Liver (tissue), 8 donors: ENCODE measurements at regions not wholly inside any gene's neighbourhood (a gene's known extent, or its start where the extent isn't known, plus 50 kb on each side); places are given as distances from the start of the nearest gene placed in this dataset.

Source experiments
- DNase-seq: peaks from one replicate; pipeline ENCODE4 v3.0.0-alpha.2; 2017; ENCODE audit warnings: low spot score
- H3K27ac ChIP-seq, 2 donors: one replicate each; pipeline ENCODE4 v1.7.0; 2013; ENCODE audit warnings: inconsistent platforms in 2 of 2, low read length in 2 of 2, control low read depth in 1 of 2, low read depth in 1 of 2, mild to moderate bottlenecking in 1 of 2
- H3K27me3 ChIP-seq, 4 donors: one replicate each; pipeline versions ENCODE4 v1.6.1 to v1.7.0; 2013; ENCODE audit warnings: low read length in 3 of 4, inconsistent platforms in 1 of 4, mild to moderate bottlenecking in 1 of 4, moderate library complexity in 1 of 4; ENCODE audit not compliant: control insufficient read depth in 4 of 4, insufficient read depth in 4 of 4
- H3K36me3 ChIP-seq, 4 donors: one replicate each; pipeline versions ENCODE4 v1.6.1 to v1.7.0; 2013; ENCODE audit warnings: low read length in 3 of 4, mild to moderate bottlenecking in 3 of 4, low read depth in 1 of 4, moderate library complexity in 1 of 4; ENCODE audit not compliant: control insufficient read depth in 4 of 4, insufficient read depth in 3 of 4
- H3K4me1 ChIP-seq, 4 donors: one replicate each; pipeline versions ENCODE4 v1.6.1 to v1.7.0; 2013; ENCODE audit warnings: low read length in 3 of 4, mild to moderate bottlenecking in 3 of 4, moderate library complexity in 1 of 4; ENCODE audit not compliant: control insufficient read depth in 4 of 4, insufficient read depth in 4 of 4
- H3K4me3 ChIP-seq, 3 donors: one replicate each; pipeline versions ENCODE4 v1.6.1 to v1.7.0; 2013; ENCODE audit warnings: low read length in 3 of 3, control low read depth in 1 of 3, low read depth in 1 of 3, mild to moderate bottlenecking in 1 of 3
- H3K9ac ChIP-seq, 2 donors: one replicate each; pipeline ENCODE4 v1.7.0; 2013; ENCODE audit warnings: low read length in 2 of 2, mild to moderate bottlenecking in 2 of 2, moderate library complexity in 2 of 2, control low read depth in 1 of 2, low read depth in 1 of 2
- H3K9me3 ChIP-seq, 4 donors: one replicate each; pipeline versions ENCODE4 v1.6.1 to v1.7.0; 2013; ENCODE audit warnings: low read length in 3 of 4; ENCODE audit not compliant: control insufficient read depth in 4 of 4
- ATF3 ChIP-seq: IDR thresholded peaks from 2 replicates; pipeline ENCODE4 v1.6.1; 2016; ENCODE audit warnings: antibody characterized with exemption
- CTCF ChIP-seq: fragments of 150-350 bp; IDR thresholded peaks from 2 replicates; pipeline ENCODE4 v1.5.1; 2017; ENCODE audit warnings: improper control_type of control experiment, low read depth, low read length; ENCODE audit not compliant: missing input control
- EGR1 ChIP-seq, 2 donors: IDR thresholded peaks; 2 replicates each; pipeline ENCODE4 v1.6.1; 2016 to 2018; ENCODE audit warnings: antibody characterized with exemption in 2 of 2, low read depth in 2 of 2
- FOXA1 ChIP-seq: IDR thresholded peaks from 2 replicates; pipeline ENCODE4 v1.6.1; 2016; ENCODE audit warnings: antibody characterized with exemption
- GABPA ChIP-seq, 2 donors: IDR thresholded peaks in 1 of 2; conservative IDR thresholded peaks in 1 of 2; 2 replicates each; pipeline ENCODE4 v1.6.1; 2016; ENCODE audit warnings: antibody characterized with exemption in 2 of 2, mild to moderate bottlenecking in 1 of 2, moderate library complexity in 1 of 2
- HNF4A ChIP-seq, 2 donors: conservative IDR thresholded peaks; 2 replicates each; pipeline ENCODE4 v1.6.1; 2016; ENCODE audit warnings: antibody characterized with exemption in 2 of 2, mild to moderate bottlenecking in 2 of 2
- JUND ChIP-seq, 2 donors: IDR thresholded peaks; 2 replicates each; pipeline ENCODE4 v1.6.1; 2016; ENCODE audit warnings: antibody characterized with exemption in 2 of 2
- MAX ChIP-seq: IDR thresholded peaks from 2 replicates; pipeline ENCODE4 v1.6.1; 2016; ENCODE audit warnings: antibody characterized with exemption
- NR2F2 ChIP-seq: IDR thresholded peaks from 2 replicates; pipeline ENCODE4 v1.6.1; 2016; ENCODE audit warnings: antibody characterized with exemption
- RAD21 ChIP-seq, 2 donors: IDR thresholded peaks; 2 replicates each; pipeline ENCODE4 v1.6.1; 2016; ENCODE audit warnings: antibody characterized with exemption in 2 of 2, mild to moderate bottlenecking in 2 of 2
- RXRA ChIP-seq, 2 donors: IDR thresholded peaks; 2 replicates each; pipeline ENCODE4 v1.6.1; 2017 to 2018; ENCODE audit warnings: antibody characterized with exemption in 2 of 2, mild to moderate bottlenecking in 1 of 2
- SP1 ChIP-seq: IDR thresholded peaks from 2 replicates; pipeline ENCODE4 v1.6.1; 2018; ENCODE audit warnings: antibody characterized with exemption, mild to moderate bottlenecking
- TAF1 ChIP-seq: conservative IDR thresholded peaks from 2 replicates; pipeline ENCODE4 v1.6.1; 2016; ENCODE audit warnings: antibody characterized with exemption, mild to moderate bottlenecking
- YY1 ChIP-seq: IDR thresholded peaks from 2 replicates; pipeline ENCODE4 v1.6.1; 2016; ENCODE audit warnings: antibody characterized with exemption, mild to moderate bottlenecking
- ZBTB33 ChIP-seq: IDR thresholded peaks from 2 replicates; pipeline ENCODE4 v1.6.1; 2016; ENCODE audit warnings: antibody characterized with exemption
- WGBS: extraction: QIAGEN DNeasy Blood & Tissue Kit; methylation state at CpG from one replicate; pipeline ENCODE4 v1.1.7; 2013; 5-methylcytosine and 5-hydroxymethylcytosine counted together
- donor health status: healthy.
- donor health status: healthy.
- donor health status: healthy.
- donor health status: healthy.
- donor health status: healthy.

- Histone ChIP-seq H3K9me3 (no peaks in the 10 kb centered on the region), H3K36me3 (no peaks in the 10 kb centered on the region), H3K27ac (no peak overlapping the region), H3K9ac (no peak overlapping the region), H3K4me1 (no peaks in the 10 kb centered on the region), H3K4me3 (no peak overlapping the region), H3K27me3 (no peaks in the 10 kb centered on the region)
- WGBS: 93% methylated on average over 8 of the region's 8 CpGs
- TF ChIP-seq EGR1 (IDR thresholded peaks at IDR 0.05; ENCODE audit: low read depth in 2 of 2) (no peak), RAD21 (IDR thresholded peaks at IDR 0.05) (no peak), HNF4A (conservative IDR thresholded peaks at IDR 0.05) (no peak), SP1 (no peak), ATF3 (no peak), NR2F2 (no peak), TAF1 (no peak), RXRA (IDR thresholded peaks at IDR 0.05) (no peak), MAX (no peak), ZBTB33 (no peak), CTCF (no peak), FOXA1 (no peak)
- no peak for DNase-seq
These were observed 147.1 kb upstream of the MYCN start for GRCh38 chr2:15793078-15793913.

GRCh38 chr2:15793978-15794377 is 146.4 kb upstream of the MYCN start:
- no peaks in the 10 kb centered on the region for H3K9me3 ChIP-seq
- H3K9ac ChIP-seq: no peak overlapping the region
- H3K4me3 ChIP-seq: no peak overlapping the region
- H3K27me3 ChIP-seq: no peaks in the 10 kb centered on the region
- no peak for TF ChIP-seq JUND (IDR thresholded peaks at IDR 0.05)
- TF ChIP-seq MAX: no peak
- no peak for TF ChIP-seq SP1
- no peak for TF ChIP-seq GABPA (IDR thresholded peaks at IDR 0.05 in 1 of 2, conservative IDR thresholded peaks at IDR 0.05 in 1 of 2)
- TF ChIP-seq HNF4A (conservative IDR thresholded peaks at IDR 0.05): no peak
- TF ChIP-seq RXRA (IDR thresholded peaks at IDR 0.05): no peak
- TF ChIP-seq YY1: no peak
- TF ChIP-seq RAD21 (IDR thresholded peaks at IDR 0.05): no peak
- no peak for DNase-seq
- H3K27ac ChIP-seq: no peak overlapping the region
- no peaks in the 10 kb centered on the region for H3K36me3 ChIP-seq
- WGBS: 92% methylated on average over 9 of the region's 9 CpGs
- no peaks in the 10 kb centered on the region for H3K4me1 ChIP-seq
